H1 (cell line): ENCODE measurements at regions not wholly inside any gene's neighbourhood (a gene's known extent, or its start where the extent isn't known, plus 50 kb on each side); places are given as distances from the start of the nearest gene placed in this dataset.

Source experiments
- CTCF ChIA-PET: fragments of 300-600 bp; sonication (Branson Sonifier 250); formaldehyde crosslinking; loops from one replicate; lab custom pipeline; 2021; ENCODE audit not compliant: partially characterized antibody; lab: Charles Lee
- POLR2A ChIA-PET: fragments of 300-600 bp; sonication (Branson Sonifier 250); formaldehyde crosslinking; loops from one replicate; lab custom pipeline; 2021; ENCODE audit warnings: inconsistent platforms; ENCODE audit not compliant: partially characterized antibody; lab: Charles Lee
- DNase-seq, 2 experiments: peaks; one replicate each; pipeline versions ENCODE4 v3.0.0 to v3.0.0-alpha.2; 2010 to 2022; ENCODE audit warnings: low spot score in 2 of 2, low read depth in 1 of 2, mixed read lengths in 1 of 2
- FAIRE-seq: peaks from 2 replicates; lab custom pipeline; 2011; peaks lifted over from hg19 to GRCh38; lab: Jason Lieb, UNC
- H2AFZ ChIP-seq: 2 replicates; pipeline ENCODE4 v1.8.1; 2012; ENCODE audit warnings: low read length, inconsistent platforms
- H2AK5ac ChIP-seq: 2 replicates; pipeline ENCODE4 v1.6.1; 2013; ENCODE audit warnings: low read depth, low read length
- H2BK120ac ChIP-seq: replicated peaks from 2 replicates; pipeline ENCODE3; 2013; ENCODE audit warnings: low read depth, low read length, inconsistent platforms
- H2BK12ac ChIP-seq: 2 replicates; pipeline ENCODE4 v1.6.1; 2013; ENCODE audit warnings: low read depth, low read length
- H2BK15ac ChIP-seq: 2 replicates; pipeline ENCODE4 v1.6.1; 2013; ENCODE audit warnings: low read length
- H2BK20ac ChIP-seq: 2 replicates; pipeline ENCODE4 v1.6.1; 2013; ENCODE audit warnings: low read length
- H2BK5ac ChIP-seq: 2 replicates; pipeline ENCODE4 v1.6.1; 2013; ENCODE audit warnings: low read depth, low read length
- H3K14ac ChIP-seq: 2 replicates; pipeline ENCODE4 v1.6.1; 2013; ENCODE audit warnings: inconsistent platforms; ENCODE audit not compliant: insufficient read length
- H3K18ac ChIP-seq: 2 replicates; pipeline ENCODE4 v1.6.1; 2013; ENCODE audit warnings: low read length; ENCODE audit errors: extremely low read depth
- H3K23ac ChIP-seq: 2 replicates; pipeline ENCODE4 v1.6.1; 2013; ENCODE audit warnings: inconsistent platforms; ENCODE audit not compliant: insufficient read length
- H3K23me2 ChIP-seq: 2 replicates; pipeline ENCODE4 v1.6.1; 2013; ENCODE audit warnings: low read depth, low read length
- H3K27ac ChIP-seq: 2 replicates; pipeline ENCODE4 v1.6.1; 2011; ENCODE audit warnings: low read depth, low read length, inconsistent platforms
- H3K27me3 ChIP-seq, 4 experiments: replicated peaks in 1 of 4; 1 replicate in 1 of 4; 2 replicates in 3 of 4; pipeline versions ENCODE4 v1.6.1 to v1.8.1; 2011 to 2013; ENCODE audit warnings: low read length in 3 of 4, mild to moderate bottlenecking in 3 of 4, inconsistent platforms in 2 of 4, mixed read lengths in 2 of 4, moderate library complexity in 1 of 4; ENCODE audit not compliant: control insufficient read depth in 3 of 4, insufficient read depth in 3 of 4; ENCODE audit errors: extremely low read depth in 1 of 4
- H3K36me3 ChIP-seq, 4 experiments: 2 replicates each; pipeline versions ENCODE4 v1.6.1 to v1.8.1; 2011 to 2013; ENCODE audit warnings: mild to moderate bottlenecking in 4 of 4, low read length in 3 of 4, moderate library complexity in 2 of 4, control low read depth in 1 of 4, inconsistent platforms in 1 of 4; ENCODE audit not compliant: insufficient read depth in 4 of 4, control insufficient read depth in 2 of 4
- H3K4ac ChIP-seq: replicated peaks from 2 replicates; pipeline ENCODE3; 2013; ENCODE audit warnings: low read length, low read depth, mixed read lengths, inconsistent platforms; ENCODE audit not compliant: insufficient read length
- H3K4me1 ChIP-seq, 4 experiments: replicated peaks in 1 of 4; 1 replicate in 1 of 4; 2 replicates in 3 of 4; pipeline versions ENCODE4 v1.6.1 to v1.8.1; 2011 to 2013; ENCODE audit warnings: low read length in 3 of 4, inconsistent platforms in 2 of 4, mixed read lengths in 1 of 4; ENCODE audit not compliant: insufficient read depth in 4 of 4, control insufficient read depth in 3 of 4
- H3K4me2 ChIP-seq, 2 experiments: 2 replicates each; pipeline versions ENCODE4 v1.6.1 to v1.8.1; 2011 to 2013; ENCODE audit warnings: low read depth in 2 of 2, low read length in 2 of 2, control low read depth in 1 of 2, inconsistent platforms in 1 of 2, mild to moderate bottlenecking in 1 of 2; ENCODE audit not compliant: insufficient read depth in 1 of 2
- H3K4me3 ChIP-seq, 4 experiments: fragments of 200-600, 300-600 bp in 1 of 4; sonication (generic), shearing (Covaris generic), sonication (Bioruptor Twin) in 1 of 4; 2 replicates each; pipeline versions ENCODE4 v1.5.1 to v1.8.1; 2011 to 2016; ENCODE audit warnings: low read length in 4 of 4, low read depth in 3 of 4, control low read depth in 2 of 4, inconsistent platforms in 2 of 4, mild to moderate bottlenecking in 2 of 4, mixed read lengths in 1 of 4, moderate library complexity in 1 of 4; ENCODE audit not compliant: insufficient read depth in 2 of 4; ENCODE audit errors: extremely low read depth in 1 of 4
- H3K56ac ChIP-seq: replicated peaks from 2 replicates; pipeline ENCODE3; 2013; ENCODE audit warnings: low read depth, mild to moderate bottlenecking, mixed read lengths, low read length, inconsistent platforms; ENCODE audit not compliant: insufficient read length
- H3K79me1 ChIP-seq: 2 replicates; pipeline ENCODE4 v1.6.1; 2013; ENCODE audit warnings: low read depth, low read length, control low read depth
- H3K79me2 ChIP-seq, 2 experiments: 2 replicates each; pipeline versions ENCODE4 v1.6.1 to v1.8.1; 2012 to 2013; ENCODE audit warnings: low read length in 2 of 2, mild to moderate bottlenecking in 2 of 2, inconsistent platforms in 1 of 2; ENCODE audit not compliant: insufficient read depth in 2 of 2, control insufficient read depth in 1 of 2
- H3K9ac ChIP-seq, 4 experiments: replicated peaks in 1 of 4; 1 replicate in 1 of 4; 2 replicates in 3 of 4; pipeline versions ENCODE4 v1.6.1 to v1.8.1; 2011 to 2013; ENCODE audit warnings: low read depth in 3 of 4, low read length in 3 of 4, control low read depth in 2 of 4, mild to moderate bottlenecking in 2 of 4, moderate library complexity in 2 of 4, inconsistent platforms in 1 of 4; ENCODE audit errors: extremely low read depth in 1 of 4
- H3K9me3 ChIP-seq, 2 experiments: 2 replicates each; pipeline versions ENCODE4 v1.6.1 to v1.8.1; 2012 to 2013; ENCODE audit warnings: mild to moderate bottlenecking in 2 of 2, moderate library complexity in 2 of 2, control low read depth in 1 of 2, inconsistent platforms in 1 of 2, low read depth in 1 of 2, low read length in 1 of 2, mixed read lengths in 1 of 2; ENCODE audit not compliant: insufficient read depth in 2 of 2
- H4K20me1 ChIP-seq, 2 experiments: replicated peaks in 1 of 2; 2 replicates each; pipeline versions ENCODE3 to v1.8.1; 2011 to 2013; ENCODE audit warnings: inconsistent platforms in 2 of 2, low read length in 2 of 2, mild to moderate bottlenecking in 1 of 2; ENCODE audit not compliant: insufficient read depth in 2 of 2, control insufficient read depth in 1 of 2
- H4K5ac ChIP-seq: 2 replicates; pipeline ENCODE4 v1.6.1; 2013; ENCODE audit warnings: low read length, low read depth, mixed read lengths, inconsistent platforms; ENCODE audit not compliant: insufficient read length
- H4K8ac ChIP-seq: 2 replicates; pipeline ENCODE4 v1.8.0; 2013; ENCODE audit warnings: mild to moderate bottlenecking, moderate library complexity, low read length, inconsistent platforms; ENCODE audit not compliant: insufficient read depth; ENCODE audit errors: extremely low read depth
- H4K91ac ChIP-seq: replicated peaks from 2 replicates; pipeline ENCODE3; 2013; ENCODE audit warnings: low read length, mixed read lengths, inconsistent platforms; ENCODE audit not compliant: insufficient read length
- BACH1 ChIP-seq: IDR thresholded peaks from 2 replicates; pipeline ENCODE4 v1.6.1; 2012; ENCODE audit warnings: low read length, improper control_type of control experiment
- CBX5 ChIP-seq: fragments of 300-800, 300-1000 bp; sonication (generic); IDR thresholded peaks from 2 replicates; pipeline ENCODE4 v1.7.1; 2016; ENCODE audit warnings: antibody characterized with exemption, low read length, low read depth
- CEBPB ChIP-seq: IDR thresholded peaks from 2 replicates; pipeline ENCODE4 v1.6.1; 2012; ENCODE audit warnings: low read depth, low read length
- CHD2 ChIP-seq: IDR thresholded peaks from 2 replicates; pipeline ENCODE4 v1.6.1; 2012; ENCODE audit warnings: low read length, improper control_type of control experiment
- CREB1 ChIP-seq: IDR thresholded peaks from 2 replicates; pipeline ENCODE4 v1.6.1; 2012; ENCODE audit warnings: inconsistent platforms
- EP300 ChIP-seq, 2 experiments: IDR thresholded peaks; 1 replicate in 1 of 2; 2 replicates in 1 of 2; pipeline ENCODE4 v1.6.1; 2011 to 2012; ENCODE audit warnings: low read depth in 2 of 2, low read length in 2 of 2, mild to moderate bottlenecking in 2 of 2, borderline replicate concordance in 1 of 2, inconsistent platforms in 1 of 2, moderate library complexity in 1 of 2
- FOSL1 ChIP-seq: IDR thresholded peaks from 2 replicates; pipeline ENCODE4 v1.6.1; 2011; ENCODE audit warnings: mild to moderate bottlenecking, low read depth, low read length, moderate library complexity; ENCODE audit not compliant: insufficient read depth
- JUN ChIP-seq: IDR thresholded peaks from 2 replicates; pipeline ENCODE4 v1.6.1; 2011; ENCODE audit warnings: low read depth, mild to moderate bottlenecking, improper control_type of control experiment, low read length
- KDM1A ChIP-seq: fragments of 200-600, 300-600 bp; sonication (generic); IDR thresholded peaks from 2 replicates; pipeline ENCODE4 v1.7.1; 2016; ENCODE audit warnings: mild to moderate bottlenecking, low read length, borderline replicate concordance
- MAFK ChIP-seq: IDR thresholded peaks from 2 replicates; pipeline ENCODE4 v1.6.1; 2012; ENCODE audit warnings: low read depth, mild to moderate bottlenecking, improper control_type of control experiment, low read length
- NANOG ChIP-seq: IDR thresholded peaks from 2 replicates; pipeline ENCODE4 v1.6.1; 2011; ENCODE audit warnings: low read length, low read depth, mild to moderate bottlenecking, inconsistent platforms; ENCODE audit not compliant: insufficient read depth, poor library complexity, severe bottlenecking
- NRF1 ChIP-seq: IDR thresholded peaks from 2 replicates; pipeline ENCODE4 v1.6.1; 2011; ENCODE audit warnings: mild to moderate bottlenecking, low read depth, low read length, improper control_type of control experiment
- POLR2AphosphoS5 ChIP-seq: IDR thresholded peaks from 2 replicates; pipeline ENCODE4 v1.6.1; 2011; ENCODE audit warnings: low read depth, low read length
- POU5F1 ChIP-seq: IDR thresholded peaks from 2 replicates; pipeline ENCODE4 v1.6.1; 2011; ENCODE audit warnings: low read depth, mild to moderate bottlenecking, low read length, moderate library complexity
- SP1 ChIP-seq: IDR thresholded peaks from 2 replicates; pipeline ENCODE4 v1.6.1; 2011; ENCODE audit warnings: low read depth, low read length
- SRF ChIP-seq: IDR thresholded peaks from 2 replicates; pipeline ENCODE4 v1.6.1; 2011; ENCODE audit warnings: mild to moderate bottlenecking, low read depth, low read length, moderate library complexity
- TCF12 ChIP-seq: IDR thresholded peaks from 2 replicates; pipeline ENCODE4 v1.6.1; 2011; ENCODE audit warnings: low read depth, mild to moderate bottlenecking, low read length
- WGBS, 2 experiments: shearing (Covaris generic) in 1 of 2; methylation state at CpG; one replicate each; pipeline versions ENCODE4 v1.1.6 to v1.1.7; 2013 to 2015; ENCODE audit warnings: low lambda C conversion rate in 2 of 2, mixed read lengths in 2 of 2, inconsistent platforms in 1 of 2, low coverage in 1 of 2, missing lambda C conversion rate in 1 of 2; ENCODE audit not compliant: insufficient replicate concordance in 2 of 2, insufficient coverage in 1 of 2, insufficient read length in 1 of 2; ENCODE audit errors: extremely low coverage in 1 of 2, missing lambda C conversion rate in 1 of 2; 5-methylcytosine and 5-hydroxymethylcytosine counted together

- Histone ChIP-seq H4K20me1 (no peaks in the 10 kb centered on the region), H2AFZ (no peak overlapping the region), H2BK20ac (no peak overlapping the region), H3K4me3 (no peak overlapping the region), H3K79me1 (no peaks in the 10 kb centered on the region; the same call in 1 of the 2 replicates), H2BK120ac (no peak overlapping the region), H4K8ac (no peak overlapping the region), H4K91ac (no peak overlapping the region), H3K14ac (no peak overlapping the region), H2AK5ac (no peak overlapping the region), H3K27ac (no peak overlapping the region), H2BK12ac (no peak overlapping the region), H3K4ac (no peak overlapping the region), H3K79me2 (peaks cover 0 to 70% of the 10 kb centered on the region in 2 experiments; a peak in 3 of 4 replicates), H3K23ac (no peak overlapping the region), H2BK5ac (no peak overlapping the region), H3K18ac (no peak overlapping the region), H3K23me2 (no peaks in the 10 kb centered on the region; the same call in 1 of the 2 replicates), H3K56ac (no peak overlapping the region), H3K4me2 (no peak overlapping the region), H3K27me3 (no peaks in the 10 kb centered on the region), H4K5ac (no peak overlapping the region), H3K9me3 (no peaks in the 10 kb centered on the region), H3K36me3 (no peaks in the 10 kb centered on the region), H2BK15ac (no peak overlapping the region), H3K4me1 (peaks cover 1 to 6% (median 3%) of the 10 kb centered on the region in 4 experiments; a peak in 4 of 7 replicates), H3K9ac (no peak overlapping the region)
- no peak for DNase-seq
- POLR2A ChIA-PET, result no interaction called here
- CTCF ChIA-PET, result no interaction called here
- FAIRE-seq, result no peak
- whole genome bisulfite sequencing, 2 experiments, result 95% methylated on average over 4 of the region's 4 CpGs; no CpG with 5 or more reads in 1 of the 2 experiments
- TF ChIP-seq BACH1, result no peak
- TF ChIP-seq CEBPB, result no peak
- no peak for TF ChIP-seq TCF12
- no peak for TF ChIP-seq FOSL1
- TF ChIP-seq CBX5, result no peak
- no peak for TF ChIP-seq KDM1A
- TF ChIP-seq MAFK, result no peak
- no peak for TF ChIP-seq POLR2AphosphoS5
- no peak for TF ChIP-seq POU5F1
- TF ChIP-seq SRF, result no peak
- TF ChIP-seq JUN, result no peak
- no peak for TF ChIP-seq CHD2
- TF ChIP-seq SP1, result no peak
- no peak for TF ChIP-seq NRF1
- TF ChIP-seq CREB1, result no peak
- no peak for TF ChIP-seq NANOG
- no peak for TF ChIP-seq EP300 (IDR thresholded peaks at IDR 0.05; ENCODE audit: borderline replicate concordance in 1 of 2, low read depth in 2 of 2, low read length in 2 of 2)
Measured at GRCh38 chr14:71405676-71406075, 498.4 kb downstream of the PCNX1 start.
